AG04450 (cell line): ENCODE measurements at regions not wholly inside any gene's neighbourhood (a gene's known extent, or its start where the extent isn't known, plus 50 kb on each side); places are given as distances from the start of the nearest gene placed in this dataset.

ENCODE experiments used
- CTCF ChIA-PET: fragments of 300-600, 350-600 bp; formaldehyde crosslinking; extraction: SDS; loops from one replicate; lab custom pipeline; 2022; ENCODE audit warnings: antibody characterized with exemption, inconsistent platforms; lab: Charles Lee
- POLR2A ChIA-PET: fragments of 350-600 bp; formaldehyde crosslinking; extraction: SDS; loops from one replicate; lab custom pipeline; 2021; ENCODE audit warnings: antibody characterized with exemption, inconsistent platforms; lab: Yijun Ruan, JAX
- DNase-seq: peaks from one replicate; pipeline ENCODE4 v3.0.0-alpha.2; 2011; ENCODE audit warnings: low read depth, low spot score
- H3K27ac ChIP-seq: one replicate; pipeline ENCODE4 v1.5.1; 2012; ENCODE audit warnings: low read depth, low read length, control low read depth
- H3K27me3 ChIP-seq: one replicate; pipeline ENCODE4 v1.6.0; 2012; ENCODE audit warnings: low read length; ENCODE audit not compliant: control insufficient read depth, insufficient read depth
- H3K4me3 ChIP-seq: 2 replicates; pipeline ENCODE4 v1.5.1; 2011; ENCODE audit warnings: mild to moderate bottlenecking, low read depth, low read length, control low read depth
- H3K9me3 ChIP-seq: 2 replicates; pipeline ENCODE4 v1.5.1; 2012; ENCODE audit warnings: low read length; ENCODE audit not compliant: control insufficient read depth, insufficient read depth
- CTCF ChIP-seq: IDR thresholded peaks from 2 replicates; pipeline ENCODE4 v1.5.1; 2011; ENCODE audit warnings: low read depth, low read length, control low read depth, inconsistent platforms

GRCh38 chr2:21443494-21444105, 319.8 kb downstream of the TDRD15 start:
- CTCF ChIA-PET = no interaction called here
- no peak for TF ChIP-seq CTCF
- DNase-seq = no peak
- POLR2A ChIA-PET = no interaction called here
- Histone ChIP-seq H3K27ac (no peak overlapping the region), H3K4me3 (no peak overlapping the region), H3K9me3 (no peaks in the 10 kb centered on the region), H3K27me3 (no peaks in the 10 kb centered on the region)

- H3K9me3 ChIP-seq = no peaks in the 10 kb centered on the region
- POLR2A ChIA-PET = no interaction called here
- no peak for TF ChIP-seq CTCF
- DNase-seq = no peak
- no peaks in the 10 kb centered on the region for H3K27me3 ChIP-seq
- H3K27ac ChIP-seq = no peak overlapping the region
- CTCF ChIA-PET = no interaction called here
- no peak overlapping the region for H3K4me3 ChIP-seq
These were observed 326.1 kb downstream of the TDRD15 start for GRCh38 chr2:21449881-21450280.

GRCh38 chr2:21451403-21451802, 327.6 kb downstream of the TDRD15 start:
- Histone ChIP-seq H3K4me3 (no peak overlapping the region), H3K27ac (no peak overlapping the region), H3K27me3 (no peaks in the 10 kb centered on the region), H3K9me3 (no peaks in the 10 kb centered on the region)
- no peak for TF ChIP-seq CTCF
- CTCF ChIA-PET = no interaction called here
- POLR2A ChIA-PET = no interaction called here
- DNase-seq = no peak

GRCh38 chr2:21452263-21452662, 328.5 kb downstream of the TDRD15 start:
- H3K27ac ChIP-seq = no peak overlapping the region
- no peak overlapping the region for H3K4me3 ChIP-seq
- H3K27me3 ChIP-seq = no peaks in the 10 kb centered on the region
- H3K9me3 ChIP-seq = no peaks in the 10 kb centered on the region
- DNase-seq = no peak
- ChIA-PET CTCF (no interaction called here), POLR2A (no interaction called here)
- no peak for TF ChIP-seq CTCF

- H3K27me3 ChIP-seq = no peaks in the 10 kb centered on the region
- no peak overlapping the region for H3K4me3 ChIP-seq
- CTCF ChIA-PET = no interaction called here
- no peak overlapping the region for H3K27ac ChIP-seq
- no peak for TF ChIP-seq CTCF
- no peaks in the 10 kb centered on the region for H3K9me3 ChIP-seq
- POLR2A ChIA-PET = no interaction called here
- DNase-seq = no peak
These were observed 328.9 kb downstream of the TDRD15 start for GRCh38 chr2:21452678-21453077.
